ENCODE measurements at regions not wholly inside any gene's neighbourhood (a gene's known extent, or its start where the extent isn't known, plus 50 kb on each side); places are given as distances from the start of the nearest gene placed in this dataset.

GRCh38 chr9:71279151-71279739 lies 157.8 kb upstream of the TRPM3 start:
- Histone ChIP-seq H3K9me3 (no peaks in the 10 kb centered on the region), H3K4me3 (no peak overlapping the region), H3K27me3 (no peaks in the 10 kb centered on the region), H3K27ac (no peak overlapping the region), H3K36me3 (no peaks in the 10 kb centered on the region), H3K4me1 (no peaks in the 10 kb centered on the region)
- no peak for TF ChIP-seq EP300 (IDR thresholded peaks at IDR 0.05)
- 68% methylated on average over 7 of the region's 7 CpGs for WGBS, 2 donors
- DNase-seq (no peak), ATAC-seq (ENCODE audit: low FRiP score in 2 of 2) (no peak)

- no peaks in the 10 kb centered on the region for H3K36me3 ChIP-seq
- TF ChIP-seq POLR2A (IDR thresholded peaks at IDR 0.05) = no peak
- no peak for TF ChIP-seq EP300 (IDR thresholded peaks at IDR 0.05)
- TF ChIP-seq POLR2AphosphoS5 (IDR thresholded peaks at IDR 0.05) = no peak
- TF ChIP-seq, protein P1, sequence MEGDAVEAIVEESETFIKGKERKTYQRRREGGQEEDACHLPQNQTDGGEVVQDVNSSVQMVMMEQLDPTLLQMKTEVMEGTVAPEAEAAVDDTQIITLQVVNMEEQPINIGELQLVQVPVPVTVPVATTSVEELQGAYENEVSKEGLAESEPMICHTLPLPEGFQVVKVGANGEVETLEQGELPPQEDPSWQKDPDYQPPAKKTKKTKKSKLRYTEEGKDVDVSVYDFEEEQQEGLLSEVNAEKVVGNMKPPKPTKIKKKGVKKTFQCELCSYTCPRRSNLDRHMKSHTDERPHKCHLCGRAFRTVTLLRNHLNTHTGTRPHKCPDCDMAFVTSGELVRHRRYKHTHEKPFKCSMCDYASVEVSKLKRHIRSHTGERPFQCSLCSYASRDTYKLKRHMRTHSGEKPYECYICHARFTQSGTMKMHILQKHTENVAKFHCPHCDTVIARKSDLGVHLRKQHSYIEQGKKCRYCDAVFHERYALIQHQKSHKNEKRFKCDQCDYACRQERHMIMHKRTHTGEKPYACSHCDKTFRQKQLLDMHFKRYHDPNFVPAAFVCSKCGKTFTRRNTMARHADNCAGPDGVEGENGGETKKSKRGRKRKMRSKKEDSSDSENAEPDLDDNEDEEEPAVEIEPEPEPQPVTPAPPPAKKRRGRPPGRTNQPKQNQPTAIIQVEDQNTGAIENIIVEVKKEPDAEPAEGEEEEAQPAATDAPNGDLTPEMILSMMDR (IDR thresholded peaks at IDR 0.05) = no peak
- H3K27me3 ChIP-seq = no peaks in the 10 kb centered on the region
- no peaks in the 10 kb centered on the region for H3K4me1 ChIP-seq
- no peak for DNase-seq
- 76 to 82% methylated on average over 3 of the region's 3 CpGs for WGBS, 2 donors
- no peak for ATAC-seq (ENCODE audit: low FRiP score in 2 of 2)
- no peak overlapping the region for H3K27ac ChIP-seq
- H3K9me3 ChIP-seq = no peaks in the 10 kb centered on the region
- no peak overlapping the region for H3K4me3 ChIP-seq
Measured at GRCh38 chr9:71273613-71274012, 152.2 kb upstream of the TRPM3 start.

DNA sequence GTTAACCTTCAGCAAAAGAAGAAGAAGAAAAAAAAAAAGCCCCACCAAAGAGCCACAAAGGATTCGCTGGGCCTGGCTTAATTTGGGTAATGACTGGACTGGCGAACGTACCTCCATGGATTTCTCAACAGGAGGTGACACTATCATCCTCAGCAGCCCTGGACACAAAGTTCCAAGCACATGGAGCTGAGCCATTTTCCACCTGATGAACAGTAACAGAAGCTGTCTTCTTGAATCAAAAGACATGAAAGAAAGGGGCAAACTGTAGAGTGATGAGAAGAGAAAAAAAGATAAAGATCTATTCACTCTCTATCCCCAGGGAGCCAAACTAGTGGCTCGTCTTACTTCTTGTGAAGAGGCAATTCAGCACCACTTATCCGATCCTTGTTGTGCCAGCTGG lies 150.2 kb upstream of the TRPM3 start:
- no peak for ATAC-seq (ENCODE audit: low FRiP score in 2 of 2)
- Histone ChIP-seq H3K9me3 (no peaks in the 10 kb centered on the region), H3K4me3 (no peak overlapping the region), H3K27me3 (no peaks in the 10 kb centered on the region), H3K27ac (no peak overlapping the region), H3K36me3 (no peaks in the 10 kb centered on the region), H3K4me1 (no peaks in the 10 kb centered on the region)
- TF ChIP-seq POLR2A (IDR thresholded peaks at IDR 0.05) (no peak), POLR2AphosphoS5 (IDR thresholded peaks at IDR 0.05) (no peak), EP300 (IDR thresholded peaks at IDR 0.05) (no peak)
- TF ChIP-seq, protein P1 (IDR thresholded peaks at IDR 0.05) = no peak
- 75 to 79% methylated on average over 5 of the region's 5 CpGs for WGBS, 2 donors
- no peak for DNase-seq

GRCh38 chr9:71270554-71270953 lies 149.1 kb upstream of the TRPM3 start:
- TF ChIP-seq EP300 (IDR thresholded peaks at IDR 0.05) (no peak), POLR2AphosphoS5 (IDR thresholded peaks at IDR 0.05) (no peak), POLR2A (IDR thresholded peaks at IDR 0.05) (no peak)
- TF ChIP-seq, protein P1 (IDR thresholded peaks at IDR 0.05) = no peak
- H3K4me1 ChIP-seq = no peaks in the 10 kb centered on the region
- no peak overlapping the region for H3K27ac ChIP-seq

DNA sequence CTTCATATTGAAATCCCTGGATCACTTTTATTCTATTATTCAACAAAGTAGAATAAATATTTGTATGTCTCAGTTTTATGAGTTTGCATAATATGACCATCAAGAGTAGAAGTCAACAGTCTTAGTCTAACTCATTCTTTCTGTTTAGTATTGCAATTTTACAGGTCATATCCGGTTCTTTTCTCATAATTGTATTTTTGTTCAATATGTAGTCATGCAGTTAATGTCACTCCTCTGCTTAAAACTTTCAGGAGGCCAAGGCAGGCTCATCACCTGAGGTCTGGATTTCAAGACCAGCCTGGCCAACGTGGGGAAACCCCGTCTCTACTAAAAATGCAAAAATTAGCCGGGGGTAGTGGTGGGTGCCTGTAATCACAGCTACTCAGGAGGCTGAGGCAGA lies 148.4 kb upstream of the TRPM3 start:
- H3K36me3 ChIP-seq = no peaks in the 10 kb centered on the region
- H3K27ac ChIP-seq = no peak overlapping the region
- no peak for DNase-seq
- no peak for TF ChIP-seq EP300 (IDR thresholded peaks at IDR 0.05)
- TF ChIP-seq POLR2A (IDR thresholded peaks at IDR 0.05) = no peak
- TF ChIP-seq POLR2AphosphoS5 (IDR thresholded peaks at IDR 0.05) = no peak
- TF ChIP-seq, protein P1 (IDR thresholded peaks at IDR 0.05) = no peak
- H3K4me1 ChIP-seq = no peaks in the 10 kb centered on the region
- no peaks in the 10 kb centered on the region for H3K9me3 ChIP-seq
- no peak for ATAC-seq (ENCODE audit: low FRiP score in 2 of 2)
- H3K4me3 ChIP-seq = no peak overlapping the region
- H3K27me3 ChIP-seq = no peaks in the 10 kb centered on the region
- 85 to 87% methylated on average over 4 of the region's 4 CpGs for WGBS, 2 donors

More at GRCh38 chr9:71270554-71270953, 149.1 kb upstream of the TRPM3 start:
- DNase-seq (no peak), ATAC-seq (ENCODE audit: low FRiP score in 2 of 2) (no peak)
- H3K27me3 ChIP-seq = no peaks in the 10 kb centered on the region
- H3K36me3 ChIP-seq = no peaks in the 10 kb centered on the region
- H3K9me3 ChIP-seq = no peaks in the 10 kb centered on the region
- no peak overlapping the region for H3K4me3 ChIP-seq
